Keratinocyte (primary cell): ENCODE measurements at regions not wholly inside any gene's neighbourhood (a gene's known extent, or its start where the extent isn't known, plus 50 kb on each side); places are given as distances from the start of the nearest gene placed in this dataset.

Experiments
- DNase-seq: peaks from one replicate; pipeline ENCODE4 v3.0.0-alpha.2; 2011; ENCODE audit warnings: low read depth, missing footprints, low spot score
- FAIRE-seq: peaks from 2 replicates; lab custom pipeline; 2011; peaks lifted over from hg19 to GRCh38; lab: Jason Lieb, UNC
- H2AFZ ChIP-seq: 2 replicates; pipeline ENCODE4 v1.6.0; 2012; ENCODE audit warnings: low read length, control low read depth, inconsistent platforms; ENCODE audit not compliant: control insufficient read depth
- H3K27ac ChIP-seq: 2 replicates; pipeline ENCODE4 v1.5.1; 2011; ENCODE audit warnings: low read length; ENCODE audit not compliant: control insufficient read depth, insufficient read depth
- H3K27me3 ChIP-seq: 3 replicates; pipeline ENCODE4 v1.6.0; 2011; ENCODE audit warnings: low read length; ENCODE audit not compliant: control insufficient read depth, insufficient read depth; ENCODE audit errors: extremely low read depth
- H3K36me3 ChIP-seq, 2 experiments: 2 replicates in 1 of 2; 3 replicates in 1 of 2; pipeline ENCODE4 v1.5.1; 2011; ENCODE audit warnings: low read length in 2 of 2, mild to moderate bottlenecking in 1 of 2; ENCODE audit not compliant: control insufficient read depth in 2 of 2, insufficient read depth in 2 of 2; ENCODE audit errors: extremely low read depth in 1 of 2
- H3K4me1 ChIP-seq: 3 replicates; pipeline ENCODE4 v1.5.1; 2011; ENCODE audit warnings: low read length; ENCODE audit not compliant: control insufficient read depth, insufficient read depth; ENCODE audit errors: extremely low read depth
- H3K4me2 ChIP-seq: 3 replicates; pipeline ENCODE4 v1.6.0; 2011; ENCODE audit warnings: low read depth, low read length; ENCODE audit not compliant: control insufficient read depth, insufficient read depth; ENCODE audit errors: extremely low read depth
- H3K4me3 ChIP-seq, 3 experiments: fragments of 200-600 bp in 1 of 3; sonication (generic) in 1 of 3; 2 replicates in 2 of 3; 3 replicates in 1 of 3; pipeline ENCODE4 v1.5.1; 2011 to 2016; ENCODE audit warnings: low read length in 3 of 3, mild to moderate bottlenecking in 3 of 3, control low read depth in 2 of 3, inconsistent platforms in 1 of 3, low read depth in 1 of 3, mixed read lengths in 1 of 3, mixed run types in 1 of 3, moderate library complexity in 1 of 3; ENCODE audit not compliant: control insufficient read depth in 2 of 3, insufficient read depth in 2 of 3; ENCODE audit errors: extremely low read depth in 1 of 3
- H3K79me2 ChIP-seq: 2 replicates; pipeline ENCODE4 v1.6.0; 2012; ENCODE audit warnings: low read length; ENCODE audit not compliant: control insufficient read depth, insufficient read depth
- H3K9ac ChIP-seq: 3 replicates; pipeline ENCODE4 v1.6.0; 2011; ENCODE audit warnings: low read length; ENCODE audit not compliant: control insufficient read depth, insufficient read depth; ENCODE audit errors: extremely low read depth
- H3K9me1 ChIP-seq: 3 replicates; pipeline ENCODE4 v1.6.0; 2011; ENCODE audit warnings: low read length; ENCODE audit not compliant: control insufficient read depth, insufficient read depth; ENCODE audit errors: extremely low read depth
- H3K9me3 ChIP-seq: 2 replicates; pipeline ENCODE4 v1.5.1; 2012; ENCODE audit warnings: low read depth, low read length; ENCODE audit not compliant: control insufficient read depth
- H4K20me1 ChIP-seq: 3 replicates; pipeline ENCODE4 v1.6.0; 2011; ENCODE audit warnings: low read length; ENCODE audit not compliant: control insufficient read depth, insufficient read depth; ENCODE audit errors: extremely low read depth
- EZH2 ChIP-seq: IDR thresholded peaks from one replicate; pipeline ENCODE4 v1.6.1; 2012; ENCODE audit warnings: inconsistent platforms, mild to moderate bottlenecking, low read length, moderate library complexity
- dilution Hi-C: fragments of 300-500 bp; cut with MboI; formaldehyde crosslinking; loops from one replicate; pipeline ENCODE4 v1.7.0; 2020; ENCODE audit warnings: low sequenced_read_pairs; ENCODE audit not compliant: extremely low pct_ligation_motif_present
- TF ChIP-seq, protein P1 (sequence below), 3 experiments: IDR thresholded peaks in 1 of 3; conservative IDR thresholded peaks in 1 of 3; optimal IDR thresholded peaks in 1 of 3; 2 replicates in 2 of 3; 3 replicates in 1 of 3; pipeline versions ENCODE3 to v1.5.1; 2011; ENCODE audit warnings: low read length in 3 of 3, mild to moderate bottlenecking in 3 of 3, moderate library complexity in 2 of 3, control low read depth in 1 of 3, inconsistent platforms in 1 of 3; ENCODE audit not compliant: insufficient read depth in 2 of 3; ENCODE audit errors: extremely low read depth in 1 of 3

DNA sequence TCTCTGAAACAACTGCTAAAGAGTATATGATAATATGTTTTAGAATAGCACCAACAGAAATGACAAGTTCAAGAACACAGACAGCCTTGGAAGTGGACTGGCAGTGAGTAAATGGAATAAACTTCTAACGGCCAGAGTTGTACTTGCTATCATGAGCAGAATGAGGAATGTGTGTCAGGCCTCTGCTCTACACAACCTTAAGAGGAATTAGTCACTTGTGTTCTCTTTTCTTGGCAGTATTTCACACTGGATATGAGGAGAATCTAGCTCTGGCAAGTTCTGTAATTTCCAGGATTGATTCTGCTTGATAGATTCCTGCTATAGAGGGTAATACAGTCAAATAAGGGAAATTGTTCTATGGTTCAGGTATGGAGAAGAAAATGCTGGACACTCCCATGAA lies 757.3 kb downstream of the EFNB2 start:
- H3K9ac ChIP-seq: no peak overlapping the region
- no peaks in the 10 kb centered on the region for H3K79me2 ChIP-seq
- no peak for TF ChIP-seq EZH2
- H3K36me3 ChIP-seq: no peaks in the 10 kb centered on the region
- dilution Hi-C loops: no loop called here
- no peak overlapping the region for H3K4me2 ChIP-seq
- H3K27me3 ChIP-seq: no peaks in the 10 kb centered on the region
- no peak overlapping the region for H3K4me3 ChIP-seq
- H3K4me1 ChIP-seq: peaks cover 18% of the 10 kb centered on the region
- no peaks in the 10 kb centered on the region for H4K20me1 ChIP-seq
- H3K9me1 ChIP-seq: no peaks in the 10 kb centered on the region
- no peak for FAIRE-seq
- no peak for DNase-seq
- no peak overlapping the region for H3K27ac ChIP-seq
- H3K9me3 ChIP-seq: no peaks in the 10 kb centered on the region
- H2AFZ ChIP-seq: no peak overlapping the region

DNA sequence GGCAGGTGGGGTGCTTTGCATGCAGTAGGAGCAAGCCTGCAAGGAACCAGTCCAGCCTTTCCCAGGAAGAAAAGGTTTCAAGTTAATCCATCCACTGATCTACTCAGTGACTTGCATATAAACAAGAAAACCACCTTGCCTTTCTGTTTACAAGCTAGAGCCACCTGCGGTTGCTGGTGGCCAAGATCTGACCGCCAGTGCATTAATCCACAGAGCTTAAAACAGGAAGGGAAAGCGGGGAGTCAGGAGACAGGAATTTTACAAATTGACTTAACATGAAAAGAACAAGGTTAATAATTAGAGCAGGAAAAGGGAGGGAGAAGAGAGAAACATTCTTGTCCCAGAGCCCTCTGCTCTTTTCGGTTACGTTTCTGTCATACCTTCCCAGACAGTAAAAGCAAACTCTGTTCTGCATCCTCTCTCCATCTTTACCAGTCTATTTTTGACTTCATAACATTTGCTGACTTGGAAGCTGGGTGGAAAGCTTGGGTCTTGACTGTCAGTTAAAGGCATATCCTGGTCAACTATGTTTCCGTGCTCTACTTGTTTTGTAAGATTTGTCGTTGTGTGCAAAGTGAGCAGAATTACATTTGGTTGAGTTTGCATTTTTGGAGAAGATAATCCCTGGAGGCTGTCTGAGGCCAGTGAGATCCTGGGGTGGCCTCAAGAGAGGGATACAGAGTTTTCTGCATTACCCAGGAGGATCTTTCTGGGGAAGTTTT lies 760.6 kb downstream of the EFNB2 start:
- Histone ChIP-seq H3K9me3 (no peaks in the 10 kb centered on the region), H3K9me1 (no peaks in the 10 kb centered on the region), H3K36me3 (no peaks in the 10 kb centered on the region), H4K20me1 (no peaks in the 10 kb centered on the region), H3K27ac (no peak overlapping the region), H3K79me2 (no peaks in the 10 kb centered on the region), H2AFZ (no peak overlapping the region), H3K9ac (no peak overlapping the region), H3K4me2 (peak overlapping the region; percentile 70), H3K4me3 (no peak overlapping the region), H3K4me1 (peaks cover 18% of the 10 kb centered on the region), H3K27me3 (no peaks in the 10 kb centered on the region)
- dilution Hi-C loops: no loop called here
- FAIRE-seq (peak; percentile 67), DNase-seq (no peak)
- no peak for TF ChIP-seq EZH2
- TF ChIP-seq, protein P1, sequence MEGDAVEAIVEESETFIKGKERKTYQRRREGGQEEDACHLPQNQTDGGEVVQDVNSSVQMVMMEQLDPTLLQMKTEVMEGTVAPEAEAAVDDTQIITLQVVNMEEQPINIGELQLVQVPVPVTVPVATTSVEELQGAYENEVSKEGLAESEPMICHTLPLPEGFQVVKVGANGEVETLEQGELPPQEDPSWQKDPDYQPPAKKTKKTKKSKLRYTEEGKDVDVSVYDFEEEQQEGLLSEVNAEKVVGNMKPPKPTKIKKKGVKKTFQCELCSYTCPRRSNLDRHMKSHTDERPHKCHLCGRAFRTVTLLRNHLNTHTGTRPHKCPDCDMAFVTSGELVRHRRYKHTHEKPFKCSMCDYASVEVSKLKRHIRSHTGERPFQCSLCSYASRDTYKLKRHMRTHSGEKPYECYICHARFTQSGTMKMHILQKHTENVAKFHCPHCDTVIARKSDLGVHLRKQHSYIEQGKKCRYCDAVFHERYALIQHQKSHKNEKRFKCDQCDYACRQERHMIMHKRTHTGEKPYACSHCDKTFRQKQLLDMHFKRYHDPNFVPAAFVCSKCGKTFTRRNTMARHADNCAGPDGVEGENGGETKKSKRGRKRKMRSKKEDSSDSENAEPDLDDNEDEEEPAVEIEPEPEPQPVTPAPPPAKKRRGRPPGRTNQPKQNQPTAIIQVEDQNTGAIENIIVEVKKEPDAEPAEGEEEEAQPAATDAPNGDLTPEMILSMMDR (optimal IDR thresholded peaks at IDR 0.05 in 1 of 3, IDR thresholded peaks at IDR 0.05 in 1 of 3, conservative IDR thresholded peaks at IDR 0.05 in 1 of 3; ENCODE audit: extremely low read depth in 1 of 3, insufficient read depth in 2 of 3, low read length in 3 of 3): no peak
